ENCODE measurements at regions not wholly inside any gene's neighbourhood (a gene's known extent, or its start where the extent isn't known, plus 50 kb on each side); places are given as distances from the start of the nearest gene placed in this dataset.

- Histone ChIP-seq H3K79me2 (ENCODE audit: insufficient read depth, low read length) (no peaks in the 10 kb centered on the region), H3K27me3 (ENCODE audit: insufficient read depth, low read length) (no peaks in the 10 kb centered on the region), H3K4me3 (ENCODE audit: insufficient read depth, low read length) (no peak overlapping the region), H2AFZ (ENCODE audit: low read length) (no peak overlapping the region), H3K9me3 (ENCODE audit: low read depth, low read length) (no peaks in the 10 kb centered on the region), H3K4me2 (ENCODE audit: insufficient read depth, low read length) (no peak overlapping the region), H4K20me1 (ENCODE audit: insufficient read depth, low read length) (no peaks in the 10 kb centered on the region), H3K4me1 (ENCODE audit: insufficient read depth, low read length) (no peaks in the 10 kb centered on the region), H3K36me3 (ENCODE audit: insufficient read depth, low read length) (no peaks in the 10 kb centered on the region), H3K27ac (ENCODE audit: low read depth, low read length) (no peak overlapping the region)
- TF ChIP-seq, protein P1, sequence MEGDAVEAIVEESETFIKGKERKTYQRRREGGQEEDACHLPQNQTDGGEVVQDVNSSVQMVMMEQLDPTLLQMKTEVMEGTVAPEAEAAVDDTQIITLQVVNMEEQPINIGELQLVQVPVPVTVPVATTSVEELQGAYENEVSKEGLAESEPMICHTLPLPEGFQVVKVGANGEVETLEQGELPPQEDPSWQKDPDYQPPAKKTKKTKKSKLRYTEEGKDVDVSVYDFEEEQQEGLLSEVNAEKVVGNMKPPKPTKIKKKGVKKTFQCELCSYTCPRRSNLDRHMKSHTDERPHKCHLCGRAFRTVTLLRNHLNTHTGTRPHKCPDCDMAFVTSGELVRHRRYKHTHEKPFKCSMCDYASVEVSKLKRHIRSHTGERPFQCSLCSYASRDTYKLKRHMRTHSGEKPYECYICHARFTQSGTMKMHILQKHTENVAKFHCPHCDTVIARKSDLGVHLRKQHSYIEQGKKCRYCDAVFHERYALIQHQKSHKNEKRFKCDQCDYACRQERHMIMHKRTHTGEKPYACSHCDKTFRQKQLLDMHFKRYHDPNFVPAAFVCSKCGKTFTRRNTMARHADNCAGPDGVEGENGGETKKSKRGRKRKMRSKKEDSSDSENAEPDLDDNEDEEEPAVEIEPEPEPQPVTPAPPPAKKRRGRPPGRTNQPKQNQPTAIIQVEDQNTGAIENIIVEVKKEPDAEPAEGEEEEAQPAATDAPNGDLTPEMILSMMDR (IDR thresholded peaks at IDR 0.05; ENCODE audit: extremely low read depth, low read depth, low read length) = no peak
- no peak for DNase-seq (ENCODE audit: insufficient read length, low spot score, missing footprints)
Measured at GRCh38 chr9:12627096-12627495, 66.1 kb upstream of the TYRP1 start.

- H2AFZ ChIP-seq (ENCODE audit: low read length) = no peak overlapping the region
- H3K79me2 ChIP-seq (ENCODE audit: insufficient read depth, low read length) = no peaks in the 10 kb centered on the region
- no peak overlapping the region for H3K4me2 ChIP-seq (ENCODE audit: insufficient read depth, low read length)
- H4K20me1 ChIP-seq (ENCODE audit: insufficient read depth, low read length) = no peaks in the 10 kb centered on the region
- H3K4me3 ChIP-seq (ENCODE audit: insufficient read depth, low read length) = no peak overlapping the region
- no peaks in the 10 kb centered on the region for H3K27me3 ChIP-seq (ENCODE audit: insufficient read depth, low read length)
- no peaks in the 10 kb centered on the region for H3K36me3 ChIP-seq (ENCODE audit: insufficient read depth, low read length)
- no peaks in the 10 kb centered on the region for H3K4me1 ChIP-seq (ENCODE audit: insufficient read depth, low read length)
- TF ChIP-seq, protein P1 (IDR thresholded peaks at IDR 0.05; ENCODE audit: extremely low read depth, low read depth, low read length) = no peak
- no peak overlapping the region for H3K27ac ChIP-seq (ENCODE audit: low read depth, low read length)
- H3K9me3 ChIP-seq (ENCODE audit: low read depth, low read length) = no peaks in the 10 kb centered on the region
- DNase-seq (ENCODE audit: insufficient read length, low spot score, missing footprints) = no peak
Measured at GRCh38 chr9:12628546-12628945, 64.6 kb upstream of the TYRP1 start.

DNA sequence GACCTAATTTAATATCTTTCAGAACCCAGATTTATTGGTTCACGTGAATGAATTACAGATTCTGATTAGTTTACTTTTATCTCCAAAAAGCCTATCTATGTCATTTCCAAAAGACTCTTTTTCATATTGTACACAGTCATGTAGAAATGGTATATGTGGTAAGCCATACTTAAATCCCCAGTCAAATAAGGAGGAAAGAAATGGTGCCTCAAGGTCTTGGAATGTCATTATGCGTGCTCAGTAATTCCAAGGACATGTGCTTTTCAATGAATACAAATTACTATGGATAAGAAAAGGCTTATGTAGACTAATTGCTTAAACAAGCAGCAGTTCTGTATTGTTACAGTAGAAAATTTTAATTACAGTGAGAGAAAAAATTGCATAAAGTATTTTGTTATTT, 64.1 kb upstream of the TYRP1 start:
- no peak overlapping the region for H2AFZ ChIP-seq (ENCODE audit: low read length)
- DNase-seq (ENCODE audit: insufficient read length, low spot score, missing footprints) = no peak
- no peak overlapping the region for H3K27ac ChIP-seq (ENCODE audit: low read depth, low read length)
- no peaks in the 10 kb centered on the region for H3K79me2 ChIP-seq (ENCODE audit: insufficient read depth, low read length)
- H3K9me3 ChIP-seq (ENCODE audit: low read depth, low read length) = no peaks in the 10 kb centered on the region
- no peaks in the 10 kb centered on the region for H4K20me1 ChIP-seq (ENCODE audit: insufficient read depth, low read length)
- no peaks in the 10 kb centered on the region for H3K4me1 ChIP-seq (ENCODE audit: insufficient read depth, low read length)
- TF ChIP-seq, protein P1 (IDR thresholded peaks at IDR 0.05; ENCODE audit: extremely low read depth, low read depth, low read length) = no peak
- H3K4me3 ChIP-seq (ENCODE audit: insufficient read depth, low read length) = no peak overlapping the region
- H3K27me3 ChIP-seq (ENCODE audit: insufficient read depth, low read length) = no peaks in the 10 kb centered on the region
- H3K36me3 ChIP-seq (ENCODE audit: insufficient read depth, low read length) = no peaks in the 10 kb centered on the region
- H3K4me2 ChIP-seq (ENCODE audit: insufficient read depth, low read length) = no peak overlapping the region

DNA sequence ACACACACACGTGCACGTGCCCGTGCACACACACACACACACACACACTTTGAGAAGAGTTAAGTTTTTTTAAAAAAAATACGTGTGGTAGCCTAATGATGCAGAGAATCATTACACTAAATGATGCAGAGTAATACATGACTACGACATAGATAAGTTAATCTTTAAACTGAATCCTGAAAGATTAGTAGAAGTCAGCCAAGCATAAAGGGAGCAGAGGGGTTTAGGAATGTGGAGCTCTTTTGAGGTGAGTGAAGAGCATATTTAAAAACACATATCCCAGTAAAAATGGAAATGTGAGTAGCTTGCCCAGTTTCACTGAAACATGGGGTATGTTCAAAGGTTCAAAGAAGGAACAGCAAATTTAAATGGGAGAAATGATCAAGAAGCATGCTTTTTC, 61.3 kb upstream of the TYRP1 start:
- no peak overlapping the region for H3K4me2 ChIP-seq (ENCODE audit: insufficient read depth, low read length)
- H4K20me1 ChIP-seq (ENCODE audit: insufficient read depth, low read length) = no peaks in the 10 kb centered on the region
- no peaks in the 10 kb centered on the region for H3K27me3 ChIP-seq (ENCODE audit: insufficient read depth, low read length)
- H3K9me3 ChIP-seq (ENCODE audit: low read depth, low read length) = no peaks in the 10 kb centered on the region
- H3K36me3 ChIP-seq (ENCODE audit: insufficient read depth, low read length) = no peaks in the 10 kb centered on the region
- no peak overlapping the region for H2AFZ ChIP-seq (ENCODE audit: low read length)
- H3K4me1 ChIP-seq (ENCODE audit: insufficient read depth, low read length) = no peaks in the 10 kb centered on the region
- H3K4me3 ChIP-seq (ENCODE audit: insufficient read depth, low read length) = no peak overlapping the region
- H3K27ac ChIP-seq (ENCODE audit: low read depth, low read length) = no peak overlapping the region
- no peaks in the 10 kb centered on the region for H3K79me2 ChIP-seq (ENCODE audit: insufficient read depth, low read length)
- DNase-seq (ENCODE audit: insufficient read length, low spot score, missing footprints) = no peak
- TF ChIP-seq, protein P1 (IDR thresholded peaks at IDR 0.05; ENCODE audit: extremely low read depth, low read depth, low read length) = no peak

Measured in osteoblast (primary cell).